Stimulated activated CD4-positive, alpha-beta T cell treated with anti-CD3 and anti-CD28 coated beads, Interleukin-4, amount 100 ng/mL, for 24 hours (primary cell): ENCODE measurements at regions not wholly inside any gene's neighbourhood (a gene's known extent, or its start where the extent isn't known, plus 50 kb on each side); places are given as distances from the start of the nearest gene placed in this dataset.

ENCODE experiments used
- DNase-seq: peaks from one replicate; pipeline ENCODE4 v3.0.0-alpha.2; 2020

GRCh38 chr1:199953651-199954050 lies 73.9 kb upstream of the NR5A2 start:
- DNase-seq: no peak

GRCh38 chr1:199954699-199955098 lies 72.8 kb upstream of the NR5A2 start:
- DNase-seq: no peak

GRCh38 chr1:199955235-199955634 lies 72.3 kb upstream of the NR5A2 start:
- DNase-seq: no peak

GRCh38 chr1:199956005-199956404 lies 71.5 kb upstream of the NR5A2 start:
- DNase-seq: no peak

GRCh38 chr1:199959033-199959774 lies 68.3 kb upstream of the NR5A2 start:
- no peak for DNase-seq

- no peak for DNase-seq
Observed at GRCh38 chr1:199959775-199960110, 67.8 kb upstream of the NR5A2 start.

GRCh38 chr1:199970125-199970524 lies 57.4 kb upstream of the NR5A2 start:
- no peak for DNase-seq

- no peak for DNase-seq
Observed at GRCh38 chr1:199976496-199977144, 50.9 kb upstream of the NR5A2 start.
